ENCODE measurements at regions not wholly inside any gene's neighbourhood (a gene's known extent, or its start where the extent isn't known, plus 50 kb on each side); places are given as distances from the start of the nearest gene placed in this dataset.

DNA sequence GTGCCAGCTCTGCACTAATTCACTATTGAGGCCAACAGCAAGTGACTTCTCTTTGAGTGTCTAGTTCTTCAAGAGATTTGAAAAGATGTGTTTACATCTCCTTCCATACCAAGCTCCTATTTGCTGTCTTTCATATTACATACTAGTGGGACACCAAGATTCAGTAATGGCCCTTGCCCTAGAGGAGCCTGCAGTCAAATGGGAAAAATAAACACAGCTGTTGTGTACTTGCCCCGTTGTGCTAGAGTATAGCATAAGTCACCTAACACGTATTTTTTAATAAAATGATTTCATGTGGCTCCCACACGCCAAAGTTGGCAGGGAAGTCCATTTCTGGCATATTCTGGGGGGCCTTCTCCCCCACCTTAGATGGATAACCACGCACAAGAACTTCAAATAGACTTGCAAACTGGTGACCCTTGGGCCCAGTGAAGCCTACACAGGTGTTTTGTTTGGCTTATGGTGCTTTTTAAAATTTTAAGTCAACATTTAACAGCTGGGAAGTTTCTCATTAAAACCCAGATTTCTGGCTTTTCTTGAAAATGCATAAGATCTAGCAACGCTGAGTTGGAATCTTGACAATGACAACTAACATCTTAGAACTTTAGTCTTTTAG is 95.3 kb upstream of the LPP start:
- DNase-seq (ENCODE audit: low read depth, low spot score) = no peak
- H3K4me3 ChIP-seq (ENCODE audit: insufficient read length, low read depth) = no peak overlapping the region
- no peaks in the 10 kb centered on the region for H3K4me1 ChIP-seq (ENCODE audit: insufficient read depth, insufficient read length)
- no peak overlapping the region for H3K9ac ChIP-seq (ENCODE audit: insufficient read length, low read depth)
- no peaks in the 10 kb centered on the region for H3K9me3 ChIP-seq (ENCODE audit: insufficient read depth, low read length)
- no peaks in the 10 kb centered on the region for H3K36me3 ChIP-seq (ENCODE audit: insufficient read depth, insufficient read length, low read length)
- no peak for TF ChIP-seq ZNF274 (IDR thresholded peaks at IDR 0.05; ENCODE audit: low read depth, low read length)
- no peak for TF ChIP-seq YY1 (IDR thresholded peaks at IDR 0.05; ENCODE audit: insufficient read depth, insufficient read length)
- TF ChIP-seq SUZ12 (IDR thresholded peaks at IDR 0.05; ENCODE audit: extremely low read depth, insufficient read depth, insufficient read length) = no peak
- H3K27me3 ChIP-seq (ENCODE audit: insufficient read depth, insufficient read length) = no peaks in the 10 kb centered on the region

GRCh38 chr3:188059351-188059750 is 94.6 kb upstream of the LPP start:
- H3K27me3 ChIP-seq (ENCODE audit: insufficient read depth, insufficient read length) = no peaks in the 10 kb centered on the region
- no peak overlapping the region for H3K4me3 ChIP-seq (ENCODE audit: insufficient read length, low read depth)
- no peak for DNase-seq (ENCODE audit: low read depth, low spot score)
- no peaks in the 10 kb centered on the region for H3K36me3 ChIP-seq (ENCODE audit: insufficient read depth, insufficient read length, low read length)
- H3K9ac ChIP-seq (ENCODE audit: insufficient read length, low read depth) = no peak overlapping the region
- H3K9me3 ChIP-seq (ENCODE audit: insufficient read depth, low read length) = no peaks in the 10 kb centered on the region
- no peak for TF ChIP-seq SUZ12 (IDR thresholded peaks at IDR 0.05; ENCODE audit: extremely low read depth, insufficient read depth, insufficient read length)
- TF ChIP-seq ZNF274 (IDR thresholded peaks at IDR 0.05; ENCODE audit: low read depth, low read length) = no peak
- no peak for TF ChIP-seq YY1 (IDR thresholded peaks at IDR 0.05; ENCODE audit: insufficient read depth, insufficient read length)
- no peaks in the 10 kb centered on the region for H3K4me1 ChIP-seq (ENCODE audit: insufficient read depth, insufficient read length)

DNA sequence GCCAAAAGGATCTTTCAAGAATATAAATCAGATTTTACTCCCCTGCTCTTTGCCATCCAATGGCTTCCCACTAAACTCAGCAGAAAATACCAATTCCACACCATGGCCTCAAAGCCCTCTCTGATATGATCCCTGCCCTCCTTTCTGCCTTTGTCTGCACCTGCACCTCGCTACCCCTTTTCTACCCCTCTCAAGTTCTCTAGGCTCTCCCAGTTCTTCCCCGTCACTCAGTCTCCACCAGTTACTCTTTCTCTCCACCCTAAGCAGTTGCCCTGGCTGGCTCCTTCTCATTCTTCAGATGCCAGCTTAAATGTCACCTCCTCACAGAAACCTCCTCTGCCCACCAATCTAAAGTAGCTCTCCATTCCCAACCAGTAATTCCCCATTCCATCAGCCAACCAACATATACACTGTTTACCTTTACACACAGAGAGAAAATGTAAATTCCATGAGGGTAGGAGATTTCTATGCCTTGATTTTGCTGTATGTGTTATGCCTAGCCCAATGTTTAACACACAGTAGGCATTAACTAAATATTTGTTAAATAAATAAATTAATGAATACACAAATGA is 93.6 kb upstream of the LPP start:
- no peaks in the 10 kb centered on the region for H3K27me3 ChIP-seq (ENCODE audit: insufficient read depth, insufficient read length)

GRCh38 chr3:188060840-188061544 is 93.0 kb upstream of the LPP start:
- H3K9me3 ChIP-seq (ENCODE audit: insufficient read depth, low read length) = no peaks in the 10 kb centered on the region
- H3K27me3 ChIP-seq (ENCODE audit: insufficient read depth, insufficient read length) = no peaks in the 10 kb centered on the region
- no peak for DNase-seq (ENCODE audit: low read depth, low spot score)
- no peak for TF ChIP-seq SUZ12 (IDR thresholded peaks at IDR 0.05; ENCODE audit: extremely low read depth, insufficient read depth, insufficient read length)
- no peak for TF ChIP-seq YY1 (IDR thresholded peaks at IDR 0.05; ENCODE audit: insufficient read depth, insufficient read length)
- no peak for TF ChIP-seq ZNF274 (IDR thresholded peaks at IDR 0.05; ENCODE audit: low read depth, low read length)
- no peak overlapping the region for H3K4me3 ChIP-seq (ENCODE audit: insufficient read length, low read depth)
- no peaks in the 10 kb centered on the region for H3K4me1 ChIP-seq (ENCODE audit: insufficient read depth, insufficient read length)
- H3K36me3 ChIP-seq (ENCODE audit: insufficient read depth, insufficient read length, low read length) = no peaks in the 10 kb centered on the region
- H3K9ac ChIP-seq (ENCODE audit: insufficient read length, low read depth) = no peak overlapping the region

More for the DNA sequence above, 93.6 kb upstream of the LPP start:
- Histone ChIP-seq H3K9ac (ENCODE audit: insufficient read length, low read depth) (no peak overlapping the region), H3K9me3 (ENCODE audit: insufficient read depth, low read length) (no peaks in the 10 kb centered on the region), H3K4me3 (ENCODE audit: insufficient read length, low read depth) (no peak overlapping the region), H3K4me1 (ENCODE audit: insufficient read depth, insufficient read length) (no peaks in the 10 kb centered on the region), H3K36me3 (ENCODE audit: insufficient read depth, insufficient read length, low read length) (no peaks in the 10 kb centered on the region)
- TF ChIP-seq ZNF274 (IDR thresholded peaks at IDR 0.05; ENCODE audit: low read depth, low read length) = no peak
- TF ChIP-seq SUZ12 (IDR thresholded peaks at IDR 0.05; ENCODE audit: extremely low read depth, insufficient read depth, insufficient read length) = no peak
- DNase-seq (ENCODE audit: low read depth, low spot score) = no peak

DNA sequence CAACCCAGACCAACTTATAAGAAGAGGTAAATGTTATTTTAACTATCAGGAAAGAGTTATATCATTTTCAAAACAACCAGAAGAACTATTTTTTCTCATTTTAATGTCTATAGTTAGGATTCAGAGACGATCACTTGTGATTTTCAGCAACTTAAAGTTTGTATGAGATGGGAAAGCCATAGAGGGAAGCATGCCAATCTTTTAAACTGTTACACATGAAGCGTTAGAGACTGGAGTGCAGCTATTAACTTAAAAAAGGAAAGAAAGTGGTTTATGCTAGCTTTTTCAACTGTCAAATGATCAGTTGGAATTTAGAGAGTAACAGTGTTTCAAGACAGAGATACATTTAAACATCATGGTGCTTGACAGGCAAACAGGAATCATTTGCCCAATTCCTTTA is 91.7 kb upstream of the LPP start:
- H3K9ac ChIP-seq (ENCODE audit: insufficient read length, low read depth) = no peak overlapping the region
- no peaks in the 10 kb centered on the region for H3K4me1 ChIP-seq (ENCODE audit: insufficient read depth, insufficient read length)
- no peak for TF ChIP-seq ZNF274 (IDR thresholded peaks at IDR 0.05; ENCODE audit: low read depth, low read length)
- no peak for TF ChIP-seq YY1 (IDR thresholded peaks at IDR 0.05; ENCODE audit: insufficient read depth, insufficient read length)
- TF ChIP-seq SUZ12 (IDR thresholded peaks at IDR 0.05; ENCODE audit: extremely low read depth, insufficient read depth, insufficient read length) = no peak
- H3K27me3 ChIP-seq (ENCODE audit: insufficient read depth, insufficient read length) = no peaks in the 10 kb centered on the region
- DNase-seq (ENCODE audit: low read depth, low spot score) = no peak
- H3K9me3 ChIP-seq (ENCODE audit: insufficient read depth, low read length) = no peaks in the 10 kb centered on the region
- H3K4me3 ChIP-seq (ENCODE audit: insufficient read length, low read depth) = no peak overlapping the region
- H3K36me3 ChIP-seq (ENCODE audit: insufficient read depth, insufficient read length, low read length) = no peaks in the 10 kb centered on the region

DNA sequence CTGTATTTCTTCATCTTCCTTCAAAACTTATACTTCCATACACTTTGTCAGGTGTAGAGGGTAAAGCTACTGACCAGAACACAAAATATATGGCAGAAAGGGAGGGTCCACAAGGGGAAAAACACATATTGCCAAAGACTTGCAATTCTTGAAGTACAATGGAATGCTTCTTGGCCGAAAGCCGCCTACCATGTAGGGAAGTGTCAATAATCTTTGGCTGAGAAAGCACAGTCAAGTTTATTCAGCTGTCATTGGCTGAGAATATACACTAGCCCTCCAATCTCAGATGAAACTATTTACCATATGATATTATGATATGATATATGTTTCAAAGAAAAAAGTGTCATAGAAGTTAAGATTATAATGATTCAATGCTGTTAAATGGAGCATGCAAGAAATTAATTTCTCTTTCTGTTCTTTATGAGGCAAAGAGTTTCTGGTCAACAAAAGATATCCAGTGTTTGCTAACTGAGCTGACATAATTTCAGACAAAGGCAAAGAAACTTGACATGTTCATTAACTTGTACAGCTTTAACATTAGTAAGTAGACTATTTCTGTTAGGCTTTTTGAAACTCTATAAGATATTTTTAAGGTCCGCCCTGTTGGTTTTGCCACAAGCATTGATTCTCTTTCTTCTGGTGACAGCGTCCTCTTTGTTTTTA is 89.0 kb upstream of the LPP start:
- H3K4me3 ChIP-seq (ENCODE audit: insufficient read length, low read depth) = no peak overlapping the region
- no peak for DNase-seq (ENCODE audit: low read depth, low spot score)
- H3K4me1 ChIP-seq (ENCODE audit: insufficient read depth, insufficient read length) = no peaks in the 10 kb centered on the region
- H3K9me3 ChIP-seq (ENCODE audit: insufficient read depth, low read length) = no peaks in the 10 kb centered on the region
- H3K9ac ChIP-seq (ENCODE audit: insufficient read length, low read depth) = no peak overlapping the region
- no peaks in the 10 kb centered on the region for H3K27me3 ChIP-seq (ENCODE audit: insufficient read depth, insufficient read length)
- TF ChIP-seq YY1 (IDR thresholded peaks at IDR 0.05; ENCODE audit: insufficient read depth, insufficient read length) (no peak), ZNF274 (IDR thresholded peaks at IDR 0.05; ENCODE audit: low read depth, low read length) (no peak), SUZ12 (IDR thresholded peaks at IDR 0.05; ENCODE audit: extremely low read depth, insufficient read depth, insufficient read length) (no peak)
- H3K36me3 ChIP-seq (ENCODE audit: insufficient read depth, insufficient read length, low read length) = no peaks in the 10 kb centered on the region

GRCh38 chr3:188066141-188066540 is 87.8 kb upstream of the LPP start:
- no peak overlapping the region for H3K4me3 ChIP-seq (ENCODE audit: insufficient read length, low read depth)
- H3K9me3 ChIP-seq (ENCODE audit: insufficient read depth, low read length) = no peaks in the 10 kb centered on the region
- TF ChIP-seq SUZ12 (IDR thresholded peaks at IDR 0.05; ENCODE audit: extremely low read depth, insufficient read depth, insufficient read length) = no peak
- no peak for TF ChIP-seq YY1 (IDR thresholded peaks at IDR 0.05; ENCODE audit: insufficient read depth, insufficient read length)
- no peak for TF ChIP-seq ZNF274 (IDR thresholded peaks at IDR 0.05; ENCODE audit: low read depth, low read length)
- no peaks in the 10 kb centered on the region for H3K27me3 ChIP-seq (ENCODE audit: insufficient read depth, insufficient read length)
- no peak overlapping the region for H3K9ac ChIP-seq (ENCODE audit: insufficient read length, low read depth)
- H3K36me3 ChIP-seq (ENCODE audit: insufficient read depth, insufficient read length, low read length) = no peaks in the 10 kb centered on the region
- no peak for DNase-seq (ENCODE audit: low read depth, low spot score)
- no peaks in the 10 kb centered on the region for H3K4me1 ChIP-seq (ENCODE audit: insufficient read depth, insufficient read length)
